ENCODE measurements at regions not wholly inside any gene's neighbourhood (a gene's known extent, or its start where the extent isn't known, plus 50 kb on each side); places are given as distances from the start of the nearest gene placed in this dataset.
"Not testable (repeated sequence)": the region's sequence is repeated elsewhere in the genome, so short reads cannot be mapped to it uniquely, and the experiment has no call there.

GRCh38 chr4:155441475-155441874 is 64.7 kb upstream of the MAP9 start (continued):
- TF ChIP-seq CREB1 (CRISPR knock-in tag; IDR thresholded peaks at IDR 0.05; ENCODE audit: low read depth): no peak
- TF ChIP-seq ZNF114 (CRISPR knock-in tag; IDR thresholded peaks at IDR 0.05): no peak
- TF ChIP-seq ZNF331 (CRISPR knock-in tag; IDR thresholded peaks at IDR 0.05; ENCODE audit: low read depth): no peak
- TF ChIP-seq CTCF (conservative IDR thresholded peaks at IDR 0.05; ENCODE audit: low read depth in 2 of 2): no peak
- no peak for TF ChIP-seq POLR2AphosphoS5 (IDR thresholded peaks at IDR 0.05; ENCODE audit: low read depth)
- TF ChIP-seq EZH2phosphoT487 (IDR thresholded peaks at IDR 0.05; ENCODE audit: unreplicated experiment): no peak
- TF ChIP-seq NANOG (IDR thresholded peaks at IDR 0.05; ENCODE audit: borderline replicate concordance): no peak

- H3F3A ChIP-seq (replicated peaks; ENCODE audit: low read depth); ATAC-seq; H3K9me2 ChIP-seq (ENCODE audit: insufficient read depth); H3K27me3 Mint-ChIP-seq (ENCODE audit: insufficient read depth, low read depth, poor library complexity); H2AFZ ChIP-seq; H3K79me2 ChIP-seq (replicated peaks; ENCODE audit: insufficient read depth); H3K36me3 ChIP-seq (ENCODE audit: insufficient read depth); H3K4me1 Mint-ChIP-seq; H3K4me3 Mint-ChIP-seq; H3K4me1 ChIP-seq (ENCODE audit: insufficient read depth); H3K27ac ChIP-seq (ENCODE audit: low read depth); H4K20me1 ChIP-seq (replicated peaks; ENCODE audit: insufficient read depth); H3K27ac Mint-ChIP-seq; DNase-seq (ENCODE audit: low spot score); H3K4me3 ChIP-seq; H3K9me3 Mint-ChIP-seq; H3K4me2 ChIP-seq; H3K36me3 Mint-ChIP-seq (ENCODE audit: low read depth): not testable (repeated sequence)
- H3K27me3 ChIP-seq (ENCODE audit: insufficient read depth): peaks cover 14% of the 10 kb centered on the region
Measured at GRCh38 chr4:155439760-155440159, 63.0 kb upstream of the MAP9 start.

GRCh38 chr4:155434904-155435303 is 58.1 kb upstream of the MAP9 start:
- Histone ChIP-seq H3K9me2 (ENCODE audit: insufficient read depth) (no peaks in the 10 kb centered on the region), H3K79me2 (replicated peaks; ENCODE audit: insufficient read depth) (no peaks in the 10 kb centered on the region), H3F3A (replicated peaks; ENCODE audit: low read depth) (no peaks in the 10 kb centered on the region), H3K4me1 (ENCODE audit: insufficient read depth) (no peaks in the 10 kb centered on the region), H3K4me2 (no peak overlapping the region), H3K36me3 (ENCODE audit: insufficient read depth) (no peaks in the 10 kb centered on the region), H2AFZ (no peak overlapping the region), H4K20me1 (replicated peaks; ENCODE audit: insufficient read depth) (no peaks in the 10 kb centered on the region), H3K4me3 (no peak overlapping the region), H3K27ac (ENCODE audit: low read depth) (no peak overlapping the region), H3K27me3 (ENCODE audit: insufficient read depth) (peaks cover 54% of the 10 kb centered on the region)
- Mint-ChIP-seq H3K4me3 (no peak overlapping the region), H3K27ac (no peak overlapping the region), H3K9me3 (no peaks in the 10 kb centered on the region), H3K36me3 (ENCODE audit: low read depth) (no peaks in the 10 kb centered on the region), H3K27me3 (ENCODE audit: insufficient read depth, low read depth, poor library complexity) (peaks cover 29% of the 10 kb centered on the region), H3K4me1 (peaks cover 4% of the 10 kb centered on the region; the same call in 1 of the 3 replicates)
- DNase-seq (ENCODE audit: low spot score) (no peak), ATAC-seq (no peak)
- TF ChIP-seq JUNB (IDR thresholded peaks at IDR 0.05; ENCODE audit: unreplicated experiment): no peak
- no peak for TF ChIP-seq ZNF462 (CRISPR knock-in tag; IDR thresholded peaks at IDR 0.05)
- no peak for TF ChIP-seq EZH2 (IDR thresholded peaks at IDR 0.05; ENCODE audit: low read depth, unreplicated experiment)
- TF ChIP-seq ZNF114 (CRISPR knock-in tag; IDR thresholded peaks at IDR 0.05): no peak
- no peak for TF ChIP-seq STAT1 (IDR thresholded peaks at IDR 0.05; ENCODE audit: unreplicated experiment)
- TF ChIP-seq CTCF (conservative IDR thresholded peaks at IDR 0.05; ENCODE audit: low read depth in 2 of 2): no peak
- no peak for TF ChIP-seq NANOG (IDR thresholded peaks at IDR 0.05; ENCODE audit: borderline replicate concordance)
- TF ChIP-seq POLR2AphosphoS5 (IDR thresholded peaks at IDR 0.05; ENCODE audit: low read depth): no peak
- no peak for TF ChIP-seq ZNF331 (CRISPR knock-in tag; IDR thresholded peaks at IDR 0.05; ENCODE audit: low read depth)

Data from GM23338 (cell line).